ENCODE measurements at regions not wholly inside any gene's neighbourhood (a gene's known extent, or its start where the extent isn't known, plus 50 kb on each side); places are given as distances from the start of the nearest gene placed in this dataset.

DNA sequence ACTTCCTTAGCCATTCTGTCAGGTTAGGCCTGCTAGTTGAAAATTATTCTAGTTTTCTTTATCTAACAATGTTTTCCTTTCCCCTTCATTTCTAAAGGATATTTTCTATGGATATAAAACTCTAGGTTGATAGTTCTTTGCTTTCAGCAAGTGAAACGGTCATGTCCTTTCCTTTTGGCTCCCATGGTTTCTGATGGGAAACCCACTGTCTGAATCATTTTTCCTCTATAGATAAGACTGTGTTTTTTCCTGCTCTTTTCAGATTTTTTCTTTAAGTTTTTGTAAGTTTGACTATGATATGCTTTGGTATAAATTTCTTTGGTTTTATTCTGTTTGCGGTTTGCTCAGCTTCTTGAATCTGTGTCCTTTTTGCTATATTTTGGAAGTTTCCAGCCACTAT, 800.9 kb downstream of the USP25 start:
- Histone ChIP-seq H4K20me1 (ENCODE audit: insufficient read depth) (no peaks in the 10 kb centered on the region), H3K4me1 (ENCODE audit: insufficient read depth) (peaks cover 27% of the 10 kb centered on the region), H3K9ac (no peak overlapping the region), H2AFZ (no peak overlapping the region), H3K36me3 (ENCODE audit: low read depth) (no peaks in the 10 kb centered on the region), H3K9me2 (ENCODE audit: insufficient read depth) (no peaks in the 10 kb centered on the region), H3K27ac (no peak overlapping the region), H3K4me2 (ENCODE audit: unreplicated experiment) (no peak overlapping the region), H3K9me3 (ENCODE audit: low read depth) (no peaks in the 10 kb centered on the region), H3K4me3 (no peak overlapping the region), H3K79me2 (ENCODE audit: insufficient read depth) (peaks cover 12% of the 10 kb centered on the region), H3F3A (ENCODE audit: insufficient read depth) (peaks cover 25% of the 10 kb centered on the region), H3K27me3 (replicated peaks; ENCODE audit: insufficient read depth) (no peaks in the 10 kb centered on the region)
- 97% methylated on average over 2 of the region's 2 CpGs for WGBS, 2 experiments (ENCODE audit: low coverage in 1 of 2, low lambda C conversion rate in 2 of 2, missing lambda C conversion rate in 2 of 2)
- no peak for DNase-seq
- in situ Hi-C loops (cut with MboI) = no loop called here
- TF ChIP-seq EZH2 (IDR thresholded peaks at IDR 0.05; ENCODE audit: insufficient read depth, poor library complexity, severe bottlenecking) (no peak), EZH2phosphoT487 (IDR thresholded peaks at IDR 0.05; ENCODE audit: insufficient read depth, low read depth) (no peak)

DNA sequence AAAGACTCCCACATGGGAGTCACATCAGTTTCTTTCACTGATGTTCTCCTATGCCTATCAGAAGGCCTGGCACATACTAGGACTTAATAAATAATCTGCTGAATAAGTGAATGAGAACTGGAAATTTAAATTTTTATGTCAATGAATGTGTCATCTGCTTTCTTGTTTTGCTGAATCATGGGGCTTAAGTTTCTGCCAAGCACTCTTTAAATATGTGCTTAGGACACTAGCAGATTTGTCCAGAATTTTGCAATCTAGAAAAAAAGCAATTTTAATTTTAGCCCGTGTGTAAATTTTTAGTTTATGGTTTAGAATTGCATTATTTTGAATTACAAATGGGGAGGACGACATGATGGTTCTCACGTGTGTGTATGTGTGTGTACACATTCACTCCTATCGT, 803.1 kb downstream of the USP25 start:
- peak; percentile 74 for DNase-seq
- no peak for TF ChIP-seq EZH2 (IDR thresholded peaks at IDR 0.05; ENCODE audit: insufficient read depth, poor library complexity, severe bottlenecking)
- TF ChIP-seq EZH2phosphoT487 (IDR thresholded peaks at IDR 0.05; ENCODE audit: insufficient read depth, low read depth) = no peak
- Histone ChIP-seq H2AFZ (peak overlapping the region; percentile 82), H4K20me1 (ENCODE audit: insufficient read depth) (no peaks in the 10 kb centered on the region), H3K27ac (peak overlapping the region; percentile 85), H3K4me2 (ENCODE audit: unreplicated experiment) (peak overlapping the region; percentile 99), H3K36me3 (ENCODE audit: low read depth) (no peaks in the 10 kb centered on the region), H3K9me2 (ENCODE audit: insufficient read depth) (no peaks in the 10 kb centered on the region), H3F3A (ENCODE audit: insufficient read depth) (peaks cover 30% of the 10 kb centered on the region), H3K27me3 (replicated peaks; ENCODE audit: insufficient read depth) (no peaks in the 10 kb centered on the region), H3K9ac (peak overlapping the region; percentile 75), H3K4me1 (ENCODE audit: insufficient read depth) (peaks cover 40% of the 10 kb centered on the region), H3K4me3 (peak overlapping the region; percentile 74), H3K79me2 (ENCODE audit: insufficient read depth) (peaks cover 24% of the 10 kb centered on the region), H3K9me3 (ENCODE audit: low read depth) (no peaks in the 10 kb centered on the region)
- 6 to 8% methylated on average over 4 of the region's 4 CpGs for WGBS, 2 experiments (ENCODE audit: low coverage in 1 of 2, low lambda C conversion rate in 2 of 2, missing lambda C conversion rate in 2 of 2)
- in situ Hi-C loops (cut with MboI) = no loop called here

DNA sequence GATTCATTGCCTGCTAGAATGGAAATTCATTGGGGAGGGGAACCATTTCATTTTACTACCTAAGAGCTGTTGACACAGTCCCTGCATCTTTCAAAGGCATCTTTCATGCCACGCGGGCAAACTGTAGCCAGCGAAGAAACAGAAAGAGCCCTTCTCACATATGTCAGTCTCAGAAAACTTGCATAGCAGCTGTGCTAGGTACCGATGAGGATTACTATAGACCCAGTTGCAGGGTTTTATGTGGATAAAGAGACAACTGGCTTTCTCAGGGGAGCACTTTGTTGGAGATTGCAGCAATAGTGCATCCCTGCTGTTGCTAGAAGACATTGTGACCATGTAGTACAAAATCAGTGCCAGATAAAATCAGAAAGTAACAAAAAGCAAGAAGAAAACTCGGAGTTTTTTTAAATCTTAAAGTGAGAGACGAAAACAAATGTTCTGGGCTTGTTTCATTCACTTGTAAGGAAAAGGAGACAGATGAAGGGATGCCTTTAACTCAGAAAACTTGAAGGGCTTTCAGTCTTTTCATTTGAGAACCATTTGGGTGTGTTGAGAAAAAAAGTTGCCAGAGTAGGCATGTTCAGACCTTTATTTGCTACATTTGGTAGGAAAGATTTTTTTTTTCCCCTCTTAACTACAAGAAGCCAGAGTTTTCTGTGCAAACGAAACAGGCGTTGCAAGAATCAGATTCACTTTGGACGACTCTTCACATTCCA, 804.1 kb downstream of the USP25 start:
- H2AFZ ChIP-seq = peak overlapping the region; percentile 82
- no peaks in the 10 kb centered on the region for H4K20me1 ChIP-seq (ENCODE audit: insufficient read depth)
- in situ Hi-C loops (cut with MboI) = no loop called here

DNA sequence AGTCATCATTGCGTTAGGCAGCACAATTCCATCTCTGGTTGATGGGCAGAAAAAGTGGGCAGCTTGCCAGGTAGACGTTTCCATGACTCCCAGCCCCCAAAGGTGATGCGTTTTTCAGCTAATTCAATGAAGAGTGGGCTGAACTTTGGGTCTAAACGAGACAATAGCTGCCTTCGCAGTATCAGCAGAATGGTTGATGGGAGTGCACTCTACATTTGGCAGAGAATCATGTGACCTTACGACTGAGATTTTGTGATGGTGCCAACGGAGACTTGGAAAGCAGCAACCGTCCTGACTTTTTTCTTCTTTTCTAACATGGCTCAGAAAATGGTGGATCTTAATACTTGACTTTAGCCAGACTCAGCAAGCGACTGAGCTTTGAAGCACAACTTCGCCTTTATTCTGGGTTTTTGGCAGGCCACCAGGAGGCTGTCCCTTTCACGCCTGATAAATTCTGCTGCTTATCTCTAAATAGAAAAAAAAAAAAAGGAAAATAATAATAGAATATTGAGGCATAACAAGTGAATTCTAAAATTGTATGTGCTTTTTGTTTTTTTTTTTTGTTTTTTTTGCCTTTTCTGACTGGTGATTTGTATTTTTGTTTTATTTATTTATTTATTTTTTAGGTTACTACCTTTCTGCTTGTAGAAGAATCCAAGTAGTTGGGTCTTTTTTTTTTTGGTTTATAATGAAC, 804.8 kb downstream of the USP25 start:
- in situ Hi-C loops (cut with MboI) = no loop called here
- 2% methylated on average over 11 of the region's 11 CpGs for WGBS, 2 experiments (ENCODE audit: low coverage in 1 of 2, low lambda C conversion rate in 2 of 2, missing lambda C conversion rate in 2 of 2)
- TF ChIP-seq EZH2 (IDR thresholded peaks at IDR 0.05; ENCODE audit: insufficient read depth, poor library complexity, severe bottlenecking) (no peak), EZH2phosphoT487 (IDR thresholded peaks at IDR 0.05; ENCODE audit: insufficient read depth, low read depth) (no peak)
- Histone ChIP-seq H3K36me3 (ENCODE audit: low read depth) (no peaks in the 10 kb centered on the region), H3K4me3 (peak overlapping the region; percentile 74), H4K20me1 (ENCODE audit: insufficient read depth) (no peaks in the 10 kb centered on the region), H3K4me2 (ENCODE audit: unreplicated experiment) (peak overlapping the region; percentile 99), H3K27ac (peak overlapping the region; percentile 85), H3K4me1 (ENCODE audit: insufficient read depth) (peaks cover 40% of the 10 kb centered on the region), H3K79me2 (ENCODE audit: insufficient read depth) (peaks cover 34% of the 10 kb centered on the region), H3F3A (ENCODE audit: insufficient read depth) (peaks cover 30% of the 10 kb centered on the region), H3K9me2 (ENCODE audit: insufficient read depth) (no peaks in the 10 kb centered on the region), H2AFZ (peak overlapping the region; percentile 82), H3K9me3 (ENCODE audit: low read depth) (no peaks in the 10 kb centered on the region), H3K9ac (peak overlapping the region; percentile 75), H3K27me3 (replicated peaks; ENCODE audit: insufficient read depth) (no peaks in the 10 kb centered on the region)
- DNase-seq = peak; percentile 76

More for the DNA sequence above, 804.1 kb downstream of the USP25 start:
- Histone ChIP-seq H3K27ac (peak overlapping the region; percentile 85), H3K27me3 (replicated peaks; ENCODE audit: insufficient read depth) (no peaks in the 10 kb centered on the region), H3K9me3 (ENCODE audit: low read depth) (no peaks in the 10 kb centered on the region), H3K9ac (peak overlapping the region; percentile 75), H3K4me2 (ENCODE audit: unreplicated experiment) (peak overlapping the region; percentile 99), H3K4me1 (ENCODE audit: insufficient read depth) (peaks cover 40% of the 10 kb centered on the region), H3K79me2 (ENCODE audit: insufficient read depth) (peaks cover 33% of the 10 kb centered on the region), H3K9me2 (ENCODE audit: insufficient read depth) (no peaks in the 10 kb centered on the region), H3K36me3 (ENCODE audit: low read depth) (no peaks in the 10 kb centered on the region), H3F3A (ENCODE audit: insufficient read depth) (peaks cover 30% of the 10 kb centered on the region), H3K4me3 (peak overlapping the region; percentile 74)
- 4 to 7% methylated on average over 9 of the region's 9 CpGs for WGBS, 2 experiments (ENCODE audit: low coverage in 1 of 2, low lambda C conversion rate in 2 of 2, missing lambda C conversion rate in 2 of 2)
- peak; percentile 60 for DNase-seq
- no peak for TF ChIP-seq EZH2 (IDR thresholded peaks at IDR 0.05; ENCODE audit: insufficient read depth, poor library complexity, severe bottlenecking)
- no peak for TF ChIP-seq EZH2phosphoT487 (IDR thresholded peaks at IDR 0.05; ENCODE audit: insufficient read depth, low read depth)

Measured in GM23248 (cell line).